Stimulated activated CD4-positive, alpha-beta T cell treated with anti-CD3 and anti-CD28 coated beads, Interleukin-1b, Interleukin-23, amount 100 ng/mL, for 48 hours (primary cell): ENCODE measurements at regions not wholly inside any gene's neighbourhood (a gene's known extent, or its start where the extent isn't known, plus 50 kb on each side); places are given as distances from the start of the nearest gene placed in this dataset.

ENCODE experiments used
- DNase-seq: peaks from one replicate; pipeline ENCODE4 v3.0.0-alpha.2; 2020

- DNase-seq, result no peak
These were observed 110.7 kb upstream of the SPRY2 start for GRCh38 chr13:80451641-80452040.

- no peak for DNase-seq
These were observed 109.5 kb upstream of the SPRY2 start for GRCh38 chr13:80450386-80450785.

GRCh38 chr13:80448725-80449124 is 107.8 kb upstream of the SPRY2 start:
- no peak for DNase-seq

DNA sequence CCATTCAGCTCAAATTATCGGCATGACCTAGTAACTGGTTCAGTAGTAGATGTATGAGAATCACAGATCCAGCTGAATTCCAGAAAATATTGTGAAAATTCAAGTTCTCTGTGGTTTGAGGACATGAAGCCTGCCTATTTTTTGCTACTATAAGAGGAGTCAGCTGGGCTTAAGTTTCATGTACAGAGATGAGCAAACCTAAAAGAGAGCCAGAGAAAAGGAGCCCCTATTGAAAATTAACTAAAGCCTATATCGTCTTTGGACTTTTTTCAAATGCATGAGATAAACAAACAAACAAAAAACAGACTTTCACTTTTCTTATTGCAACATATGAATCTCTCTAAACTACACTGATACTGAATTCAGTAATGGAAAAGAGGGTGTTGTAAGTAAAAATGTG is 106.8 kb upstream of the SPRY2 start:
- DNase-seq, result no peak

GRCh38 chr13:80444240-80445015 is 103.5 kb upstream of the SPRY2 start:
- no peak for DNase-seq

- DNase-seq, result no peak
These were observed 101.7 kb upstream of the SPRY2 start for GRCh38 chr13:80442609-80443008.

GRCh38 chr13:80441968-80442367 is 101.0 kb upstream of the SPRY2 start:
- DNase-seq, result no peak

DNA sequence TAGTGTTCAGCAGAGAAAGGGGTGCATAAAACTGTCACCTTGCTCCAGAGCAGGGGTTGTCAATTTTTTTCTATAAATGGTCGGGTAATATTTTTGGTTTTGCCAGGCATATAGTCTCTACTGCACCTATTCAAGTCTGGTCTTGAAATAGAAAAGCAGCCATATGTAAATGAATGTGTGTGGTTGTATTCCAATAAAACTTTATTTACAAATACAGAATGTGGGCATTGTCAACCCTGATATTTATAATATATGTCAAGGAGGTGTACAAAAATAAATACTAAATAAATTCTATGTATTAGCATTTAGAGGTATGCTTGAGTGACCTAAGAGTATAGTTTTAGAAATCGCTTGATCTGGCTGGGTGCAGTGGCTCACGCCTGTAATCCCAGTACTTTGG is 97.6 kb upstream of the SPRY2 start:
- no peak for DNase-seq

GRCh38 chr13:80437231-80437630 is 96.3 kb upstream of the SPRY2 start:
- no peak for DNase-seq

- no peak for DNase-seq
These were observed 95.7 kb upstream of the SPRY2 start for GRCh38 chr13:80436571-80437169.

- no peak for DNase-seq
These were observed 89.6 kb upstream of the SPRY2 start for GRCh38 chr13:80430561-80430960.

DNA sequence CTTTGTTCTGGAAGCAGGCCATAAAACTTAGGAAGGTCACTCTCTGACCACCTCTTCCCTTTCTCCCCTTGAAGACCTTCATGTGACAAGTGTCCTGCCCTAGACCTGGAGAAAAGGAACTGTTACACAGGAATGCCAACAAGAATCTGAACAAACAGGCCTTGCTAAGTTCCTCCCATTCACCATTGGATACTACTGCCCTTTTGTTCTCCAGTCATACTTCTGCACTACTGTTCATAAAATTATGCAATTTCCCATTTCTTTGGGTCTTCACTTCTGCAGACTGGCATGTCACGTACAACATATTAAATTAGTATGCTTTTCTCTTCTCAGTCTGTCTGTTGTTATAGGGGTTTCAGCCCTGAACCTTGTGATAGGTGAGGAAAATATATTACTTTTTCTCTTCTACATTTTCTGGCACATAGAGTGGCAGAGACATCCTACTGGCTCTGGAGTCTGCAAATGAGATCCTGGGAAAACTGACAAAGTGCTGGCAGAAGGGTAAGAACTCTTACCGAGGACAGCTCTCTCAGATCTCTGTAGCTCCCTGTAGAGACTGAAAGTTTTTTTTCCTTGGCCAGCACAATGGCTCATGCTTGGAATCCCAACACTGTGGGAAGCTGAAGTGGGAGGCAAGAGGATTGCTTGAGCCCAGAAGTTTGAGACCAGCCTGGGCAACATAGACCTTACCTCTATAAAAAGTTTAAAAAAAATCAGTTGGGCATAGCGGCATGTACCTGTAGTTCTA is 87.6 kb upstream of the SPRY2 start:
- no peak for DNase-seq

DNA sequence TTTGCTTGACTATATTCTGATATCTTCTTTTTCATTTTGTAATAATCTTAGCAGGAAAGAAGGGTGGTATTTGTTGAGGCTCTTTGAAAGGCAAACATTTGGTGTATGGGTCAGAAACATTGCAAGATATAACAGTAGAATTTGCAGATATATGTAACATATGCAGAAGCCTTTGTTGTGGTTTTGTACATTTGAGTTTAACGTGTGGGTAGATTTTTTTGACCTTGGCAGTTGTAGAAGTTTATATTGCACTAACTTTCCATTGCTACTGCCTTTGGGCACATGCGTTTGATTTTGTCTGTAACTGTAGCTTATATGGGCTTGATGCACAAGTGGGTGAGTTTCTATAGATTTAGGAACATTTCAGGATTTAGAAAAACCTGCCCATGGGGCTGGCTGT is 78.5 kb upstream of the SPRY2 start:
- no peak for DNase-seq

DNA sequence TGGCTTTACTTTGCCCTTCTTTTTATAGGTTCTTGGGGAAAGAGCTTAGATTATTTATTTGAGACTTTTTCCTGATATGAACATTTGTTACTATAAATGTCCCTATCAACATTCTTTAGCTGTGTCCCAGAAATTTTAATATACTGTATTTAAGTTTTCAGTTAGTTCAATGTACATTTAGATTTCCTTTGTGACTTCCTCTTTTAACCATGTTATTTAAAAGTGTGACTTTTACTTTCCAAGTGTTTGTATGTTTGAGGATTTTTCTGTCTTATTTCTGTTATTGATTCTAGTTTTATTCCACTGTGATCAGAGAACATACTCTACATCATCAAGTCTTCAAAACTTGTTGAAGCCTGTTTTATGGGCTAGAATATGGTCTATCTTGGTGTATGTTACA is 72.7 kb upstream of the SPRY2 start:
- DNase-seq, result no peak

DNA sequence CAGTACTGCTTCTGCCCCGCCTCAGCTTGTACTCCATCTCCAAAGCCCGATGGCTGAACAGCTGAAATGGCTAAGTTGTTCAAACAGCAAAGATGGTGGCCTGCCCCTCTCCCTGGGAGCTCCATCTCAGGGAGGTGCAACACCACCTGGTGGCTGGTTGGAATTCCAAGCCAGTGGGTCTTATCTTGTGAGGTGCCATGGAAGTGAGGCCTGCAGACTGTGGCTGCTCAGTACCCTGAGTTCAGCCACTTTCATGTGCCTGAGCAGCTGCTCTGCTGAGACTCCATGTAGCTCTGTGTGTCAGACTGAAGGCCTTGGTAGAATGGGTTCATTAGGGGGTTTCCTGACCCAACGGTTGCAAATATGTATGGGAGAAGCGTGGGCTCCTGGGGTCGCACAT is 67.3 kb upstream of the SPRY2 start:
- DNase-seq, result no peak

DNA sequence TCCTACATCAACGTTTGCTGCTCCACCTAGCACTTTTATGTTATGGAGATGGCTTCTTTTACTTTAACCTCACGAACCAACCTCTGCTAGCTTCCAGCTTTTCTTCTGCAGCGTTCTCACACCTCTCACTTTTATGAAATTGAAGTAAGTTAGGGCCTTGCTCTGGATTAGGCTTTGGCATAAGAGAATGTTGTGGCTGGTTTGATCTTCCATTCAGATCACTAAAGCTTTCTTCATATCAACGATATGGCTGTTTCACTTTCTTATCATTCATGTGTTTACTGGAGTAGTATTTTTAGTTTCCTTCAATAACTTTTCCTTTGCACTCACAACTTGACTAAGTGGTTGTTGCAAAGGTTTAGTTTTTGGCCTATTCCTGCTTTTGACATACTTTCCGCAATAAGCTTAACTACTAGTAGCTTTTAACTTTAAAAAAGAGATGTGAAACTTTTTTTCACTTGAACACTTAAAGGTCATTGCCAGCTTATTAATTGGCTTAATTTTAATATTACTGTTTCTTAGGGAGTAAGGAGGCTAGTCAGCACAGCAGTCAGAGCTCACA is 60.0 kb upstream of the SPRY2 start:
- DNase-seq, result no peak

- DNase-seq, result no peak
These were observed 59.4 kb upstream of the SPRY2 start for GRCh38 chr13:80400164-80400864.

DNA sequence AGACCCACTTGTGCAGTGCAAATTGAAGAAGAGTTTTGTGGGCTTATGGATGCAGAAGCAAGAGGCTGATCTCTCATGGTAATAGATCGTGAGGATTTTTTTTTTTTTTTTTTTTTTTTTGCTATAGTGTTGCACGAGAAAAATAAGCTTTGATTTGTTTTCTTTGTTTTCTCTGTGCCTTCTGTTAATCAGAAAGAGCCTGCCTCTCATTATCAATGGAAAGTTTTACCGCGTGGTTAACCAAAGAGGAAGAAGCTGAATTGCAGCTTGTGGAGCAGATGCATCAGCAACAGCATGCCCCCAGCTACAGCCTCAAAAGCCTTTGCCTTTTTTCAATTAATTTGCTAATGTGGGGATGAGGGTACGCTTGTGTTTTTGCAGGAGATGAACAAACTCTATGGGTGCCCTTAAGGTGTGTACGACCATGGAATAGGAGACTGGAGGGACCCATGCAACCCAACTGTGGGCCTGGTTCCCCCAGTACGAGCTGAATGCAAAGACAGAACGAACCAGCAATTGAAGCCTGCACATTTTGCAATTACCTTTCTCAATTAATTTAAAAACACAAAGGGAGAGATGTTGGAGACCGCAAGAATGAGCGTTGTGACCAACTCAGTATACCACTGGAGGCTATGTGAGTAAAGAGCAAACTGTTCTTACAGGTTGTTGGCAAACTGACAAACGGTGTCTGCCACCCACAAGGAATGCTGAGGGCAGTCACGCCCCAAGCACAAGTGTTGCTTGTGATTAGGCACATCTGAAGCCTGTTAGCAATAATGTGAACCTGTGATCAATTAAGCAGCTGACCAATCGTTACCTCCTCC is 58.6 kb upstream of the SPRY2 start:
- DNase-seq, result no peak
